ENCODE measurements at regions not wholly inside any gene's neighbourhood (a gene's known extent, or its start where the extent isn't known, plus 50 kb on each side); places are given as distances from the start of the nearest gene placed in this dataset.

DNA sequence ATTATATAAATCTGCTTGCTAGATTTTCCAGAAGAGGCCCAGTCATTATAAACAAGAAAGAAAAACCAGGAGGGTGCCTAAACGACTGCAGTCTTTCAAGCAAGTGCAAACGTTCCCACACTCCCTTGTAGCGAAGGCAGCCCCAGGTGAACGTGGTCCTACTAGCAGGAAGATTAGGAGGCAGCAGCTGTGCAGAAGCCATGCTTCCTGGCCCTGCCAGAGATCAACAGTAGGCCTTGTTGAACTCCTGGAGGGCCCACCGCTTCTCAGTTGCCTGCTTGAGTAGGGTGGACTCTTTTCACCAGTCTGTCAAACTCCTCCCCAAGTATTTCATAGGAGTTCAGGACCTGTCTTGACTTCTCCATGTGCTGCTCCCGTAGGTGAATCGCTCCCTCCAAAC, 163.0 kb upstream of the GORAB start:
- Histone ChIP-seq H3K27me3 (replicated peaks; ENCODE audit: insufficient read depth) (no peaks in the 10 kb centered on the region), H3K9me3 (no peaks in the 10 kb centered on the region), H3K27ac (no peak overlapping the region), H3K4me3 (no peak overlapping the region), H3K4me1 (replicated peaks) (no peaks in the 10 kb centered on the region), H3K36me3 (no peaks in the 10 kb centered on the region)
- no peak for DNase-seq (ENCODE audit: low spot score)
- intact Hi-C loops (cut with DNase I), result no loop called here
- TF ChIP-seq POLR2AphosphoS5 (IDR thresholded peaks at IDR 0.05) (no peak), POLR2A (IDR thresholded peaks at IDR 0.05) (no peak)
- TF ChIP-seq, protein P1, sequence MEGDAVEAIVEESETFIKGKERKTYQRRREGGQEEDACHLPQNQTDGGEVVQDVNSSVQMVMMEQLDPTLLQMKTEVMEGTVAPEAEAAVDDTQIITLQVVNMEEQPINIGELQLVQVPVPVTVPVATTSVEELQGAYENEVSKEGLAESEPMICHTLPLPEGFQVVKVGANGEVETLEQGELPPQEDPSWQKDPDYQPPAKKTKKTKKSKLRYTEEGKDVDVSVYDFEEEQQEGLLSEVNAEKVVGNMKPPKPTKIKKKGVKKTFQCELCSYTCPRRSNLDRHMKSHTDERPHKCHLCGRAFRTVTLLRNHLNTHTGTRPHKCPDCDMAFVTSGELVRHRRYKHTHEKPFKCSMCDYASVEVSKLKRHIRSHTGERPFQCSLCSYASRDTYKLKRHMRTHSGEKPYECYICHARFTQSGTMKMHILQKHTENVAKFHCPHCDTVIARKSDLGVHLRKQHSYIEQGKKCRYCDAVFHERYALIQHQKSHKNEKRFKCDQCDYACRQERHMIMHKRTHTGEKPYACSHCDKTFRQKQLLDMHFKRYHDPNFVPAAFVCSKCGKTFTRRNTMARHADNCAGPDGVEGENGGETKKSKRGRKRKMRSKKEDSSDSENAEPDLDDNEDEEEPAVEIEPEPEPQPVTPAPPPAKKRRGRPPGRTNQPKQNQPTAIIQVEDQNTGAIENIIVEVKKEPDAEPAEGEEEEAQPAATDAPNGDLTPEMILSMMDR (IDR thresholded peaks at IDR 0.05), result no peak
- 75% methylated on average over 7 of the region's 7 CpGs for WGBS

DNA sequence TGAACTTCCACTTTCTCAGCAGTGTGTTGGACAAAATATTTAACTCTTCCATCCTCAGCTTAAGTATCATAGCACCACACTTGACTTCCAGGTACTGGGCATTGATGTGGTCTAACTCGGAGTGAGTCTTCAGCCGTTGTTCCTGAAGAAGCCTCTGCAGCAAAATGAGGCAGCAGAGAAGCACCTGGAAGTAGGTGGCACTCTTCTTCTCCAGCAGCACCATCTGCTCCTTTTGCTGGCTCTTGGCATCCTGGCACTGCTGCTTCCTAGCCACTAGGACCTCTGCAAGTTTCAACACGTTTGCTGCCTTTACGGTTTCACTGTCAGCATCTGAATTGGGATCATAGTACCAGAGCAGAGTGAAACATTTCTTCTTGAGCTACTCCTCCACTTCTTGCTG, 162.5 kb upstream of the GORAB start:
- WGBS, result 79% methylated on average over 4 of the region's 4 CpGs
- no peaks in the 10 kb centered on the region for H3K36me3 ChIP-seq
- H3K27ac ChIP-seq, result no peak overlapping the region
- TF ChIP-seq POLR2AphosphoS5 (IDR thresholded peaks at IDR 0.05) (no peak), POLR2A (IDR thresholded peaks at IDR 0.05) (no peak)
- TF ChIP-seq, protein P1 (IDR thresholded peaks at IDR 0.05), result no peak
- DNase-seq (ENCODE audit: low spot score), result no peak
- H3K4me1 ChIP-seq (replicated peaks), result no peaks in the 10 kb centered on the region
- no peaks in the 10 kb centered on the region for H3K27me3 ChIP-seq (replicated peaks; ENCODE audit: insufficient read depth)
- intact Hi-C loops (cut with DNase I), result no loop called here
- H3K9me3 ChIP-seq, result no peaks in the 10 kb centered on the region
- H3K4me3 ChIP-seq, result no peak overlapping the region

DNA sequence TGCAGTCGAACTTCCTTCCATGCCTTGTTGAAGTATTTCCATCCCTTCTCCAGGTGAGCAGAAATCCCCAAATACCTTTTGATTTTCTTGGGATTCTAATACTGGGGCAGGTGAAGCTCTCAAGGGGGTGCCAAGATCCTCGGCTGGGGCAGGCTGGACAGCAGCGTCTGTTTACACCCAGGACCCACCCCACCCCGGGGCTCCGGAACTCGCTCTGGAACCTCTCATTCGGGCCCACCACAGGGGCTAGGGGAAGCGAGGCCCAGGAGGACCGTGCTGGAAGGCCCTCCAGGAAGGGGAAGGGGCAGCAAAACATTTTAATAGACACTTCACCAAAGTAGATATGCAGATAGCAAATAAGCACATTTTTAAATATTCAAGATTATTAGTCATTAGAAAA, 161.9 kb upstream of the GORAB start:
- Histone ChIP-seq H3K9me3 (no peaks in the 10 kb centered on the region), H3K36me3 (no peaks in the 10 kb centered on the region), H3K27ac (no peak overlapping the region), H3K27me3 (replicated peaks; ENCODE audit: insufficient read depth) (no peaks in the 10 kb centered on the region), H3K4me1 (replicated peaks) (no peaks in the 10 kb centered on the region), H3K4me3 (no peak overlapping the region)
- no peak for TF ChIP-seq POLR2A (IDR thresholded peaks at IDR 0.05)
- no peak for TF ChIP-seq POLR2AphosphoS5 (IDR thresholded peaks at IDR 0.05)
- TF ChIP-seq, protein P1 (IDR thresholded peaks at IDR 0.05), result no peak
- no peak for DNase-seq (ENCODE audit: low spot score)
- intact Hi-C loops (cut with DNase I), result no loop called here
- WGBS, result 90% methylated on average over 9 of the region's 9 CpGs

DNA sequence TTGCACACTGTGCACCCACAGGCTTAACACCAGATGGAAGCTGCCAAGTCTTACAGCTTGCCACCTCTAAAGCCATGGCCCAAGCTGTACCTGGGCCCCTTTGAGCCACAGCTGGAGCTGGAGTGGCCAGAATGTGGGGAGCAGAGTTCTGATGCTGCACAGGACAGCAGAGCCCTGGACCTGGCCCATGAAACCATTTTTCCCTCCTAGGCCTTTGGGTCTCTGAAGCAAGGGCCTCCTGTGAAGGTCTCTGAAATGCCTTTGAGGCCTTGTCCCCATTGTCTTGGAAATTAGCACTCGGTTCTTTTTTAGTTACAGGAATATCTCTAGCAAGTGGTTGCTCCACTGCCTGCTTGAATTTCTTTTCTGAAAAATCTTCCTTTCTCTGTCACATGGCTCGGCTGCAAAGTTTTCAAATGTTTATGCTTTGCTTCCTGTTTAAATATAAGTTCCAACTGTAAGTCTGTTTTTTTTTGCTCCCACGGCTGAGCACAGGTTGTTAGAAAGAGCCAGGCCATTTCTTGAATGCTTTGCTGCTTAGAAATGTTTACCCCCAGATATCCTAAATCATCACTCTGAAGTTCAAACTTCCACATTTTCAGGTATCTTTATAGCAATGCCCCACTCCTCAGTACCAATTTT, 156.8 kb upstream of the GORAB start:
- intact Hi-C loops (cut with DNase I), result no loop called here
- no peak for DNase-seq (ENCODE audit: low spot score)
- Histone ChIP-seq H3K27me3 (replicated peaks; ENCODE audit: insufficient read depth) (no peaks in the 10 kb centered on the region), H3K9me3 (no peaks in the 10 kb centered on the region), H3K4me1 (replicated peaks) (no peaks in the 10 kb centered on the region), H3K4me3 (no peak overlapping the region), H3K36me3 (no peaks in the 10 kb centered on the region), H3K27ac (no peak overlapping the region)
- TF ChIP-seq POLR2AphosphoS5 (IDR thresholded peaks at IDR 0.05), result no peak
- TF ChIP-seq, protein P1 (IDR thresholded peaks at IDR 0.05), result no peak
- no peak for TF ChIP-seq POLR2A (IDR thresholded peaks at IDR 0.05)
- 59% methylated on average over 3 of the region's 3 CpGs for WGBS

DNA sequence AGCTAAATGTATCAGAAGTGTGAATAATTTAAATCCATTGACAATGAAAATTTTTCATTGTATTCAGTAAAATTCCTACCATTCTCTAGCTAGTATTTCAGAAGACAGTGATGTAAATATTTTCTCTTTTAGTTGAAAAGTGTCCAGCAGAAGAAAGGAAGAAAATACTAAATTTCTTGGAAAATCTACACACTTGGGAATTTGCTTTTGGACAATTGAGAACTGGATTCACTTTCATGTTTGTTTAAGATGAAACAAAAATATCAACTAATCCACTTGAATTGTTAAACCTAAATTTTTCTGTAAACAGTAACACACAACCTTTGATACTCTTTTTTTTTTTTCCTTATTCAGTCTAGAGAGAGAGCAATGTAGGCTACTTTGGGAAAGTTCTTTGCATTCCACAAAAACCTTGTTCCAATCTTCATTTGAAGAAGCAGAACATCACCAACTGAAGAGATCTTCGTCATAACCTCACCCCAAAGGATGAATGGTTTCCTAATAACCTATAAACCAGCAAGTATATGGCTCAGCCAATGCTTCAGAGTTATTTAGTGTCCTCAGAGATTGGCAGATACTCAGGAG, 155.1 kb upstream of the GORAB start:
- Histone ChIP-seq H3K4me1 (replicated peaks) (no peaks in the 10 kb centered on the region), H3K36me3 (no peaks in the 10 kb centered on the region), H3K27ac (no peak overlapping the region), H3K9me3 (no peaks in the 10 kb centered on the region), H3K4me3 (no peak overlapping the region), H3K27me3 (replicated peaks; ENCODE audit: insufficient read depth) (no peaks in the 10 kb centered on the region)
- intact Hi-C loops (cut with DNase I), result no loop called here
- TF ChIP-seq POLR2AphosphoS5 (IDR thresholded peaks at IDR 0.05) (no peak), POLR2A (IDR thresholded peaks at IDR 0.05) (no peak)
- TF ChIP-seq, protein P1 (IDR thresholded peaks at IDR 0.05), result no peak
- 0% methylated on average over 1 of the region's 1 CpG for WGBS
- DNase-seq (ENCODE audit: low spot score), result no peak
